Activated B cell treated with CpG ODN at 0.5 μM for 24 hours (primary cell): ENCODE measurements at regions not wholly inside any gene's neighbourhood (a gene's known extent, or its start where the extent isn't known, plus 50 kb on each side); places are given as distances from the start of the nearest gene placed in this dataset.

Source experiments
- ATAC-seq: fragments of 200-7000 bp; cut with Tn5 transposase; one replicate; pipeline ENCODE4 v1.10.0; 2021; ENCODE audit warnings: low read depth, mild to moderate bottlenecking, moderate library complexity
- CTCF ChIA-PET: fragments of 350-600 bp; sonication (Branson Sonifier 250); formaldehyde crosslinking; loops from one replicate; lab custom pipeline; 2021; ENCODE audit warnings: antibody characterized with exemption; lab: Charles Lee
- POLR2A ChIA-PET: fragments of 350-600 bp; sonication (Branson Sonifier 250); formaldehyde crosslinking; loops from one replicate; lab custom pipeline; 2021; ENCODE audit warnings: antibody characterized with exemption; lab: Charles Lee
- DNase-seq: peaks from one replicate; pipeline ENCODE4 v3.0.0; 2022
- H3K27ac Mint-ChIP-seq: one replicate; pipeline ENCODE4 v1.8.0; 2020; ENCODE audit warnings: mixed read lengths
- H3K27me3 Mint-ChIP-seq: one replicate; pipeline ENCODE4 v1.8.0; 2021; ENCODE audit warnings: mixed read lengths
- H3K36me3 Mint-ChIP-seq: one replicate; pipeline ENCODE4 v1.8.0; 2021; ENCODE audit warnings: low read depth, mixed read lengths
- H3K4me1 Mint-ChIP-seq: one replicate; pipeline ENCODE4 v1.8.0; 2021; ENCODE audit warnings: mixed read lengths
- H3K4me3 Mint-ChIP-seq: one replicate; pipeline ENCODE4 v1.8.0; 2020; ENCODE audit warnings: mild to moderate bottlenecking, mixed read lengths
- H3K9me3 Mint-ChIP-seq: one replicate; pipeline ENCODE4 v1.8.0; 2020; ENCODE audit warnings: mixed read lengths
- intact Hi-C: fragments of 100-400 bp; cut with micrococcal nuclease; formaldehyde crosslinking; loops from one replicate; pipeline ENCODE4 v1.15.1; 2024
- TF ChIP-seq, protein P1 (sequence below): fragments of 200-600 bp; IDR thresholded peaks from one replicate; pipeline ENCODE4 v1.8.0; 2022; ENCODE audit warnings: antibody characterized with exemption, mild to moderate bottlenecking

DNA sequence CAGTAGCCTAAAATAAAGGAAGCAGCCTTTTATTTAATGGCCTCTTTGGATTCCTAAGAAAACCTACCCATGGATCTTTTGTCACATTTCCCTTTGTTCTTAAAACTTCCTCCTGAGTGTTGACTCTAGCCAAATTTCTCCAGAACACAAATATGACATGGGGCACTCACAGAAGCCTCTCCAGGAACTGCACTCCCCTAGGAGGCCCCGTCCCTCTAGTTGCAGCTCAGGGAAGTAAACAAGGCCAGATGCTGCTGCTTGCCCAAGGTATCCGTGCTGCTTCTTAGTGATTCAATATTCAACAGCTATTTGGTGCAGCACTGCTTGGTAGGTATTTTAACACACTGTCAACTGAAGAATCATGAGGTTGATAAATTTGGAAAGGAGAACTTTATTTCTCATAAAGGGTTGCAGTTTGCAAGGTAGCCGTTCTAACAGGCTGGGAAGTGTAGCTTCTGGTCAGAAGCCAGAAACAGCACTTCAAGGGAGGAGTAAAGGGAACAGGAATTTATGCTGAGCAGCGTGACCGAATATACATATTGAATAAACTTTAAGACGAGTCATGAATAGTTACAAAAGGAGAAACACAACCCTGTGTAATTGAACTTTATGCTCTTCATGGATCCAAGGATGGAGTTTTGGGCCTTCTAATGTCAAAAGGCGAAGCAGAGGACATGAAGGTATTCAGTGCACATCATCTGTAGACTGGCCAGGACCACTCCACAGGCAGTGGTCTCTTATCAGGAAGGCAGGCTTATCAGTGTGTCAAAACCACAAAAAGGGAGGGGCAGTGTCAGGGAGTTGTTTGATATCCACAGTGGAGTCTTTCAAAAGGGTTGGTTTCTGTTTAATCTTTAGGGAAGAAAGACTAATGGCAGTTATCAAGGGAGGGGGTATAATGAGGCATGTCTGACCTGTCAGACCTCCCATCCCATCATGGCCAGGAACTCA is 63.3 kb downstream of the CD24 start:
- peaks cover 5% of the 10 kb centered on the region for H3K9me3 Mint-ChIP-seq
- ChIA-PET CTCF (no interaction called here), POLR2A (no interaction called here)
- intact Hi-C loops, result no loop called here
- no peak for DNase-seq
- H3K27me3 Mint-ChIP-seq, result no peaks in the 10 kb centered on the region
- ATAC-seq, result no peak
- TF ChIP-seq, protein P1, sequence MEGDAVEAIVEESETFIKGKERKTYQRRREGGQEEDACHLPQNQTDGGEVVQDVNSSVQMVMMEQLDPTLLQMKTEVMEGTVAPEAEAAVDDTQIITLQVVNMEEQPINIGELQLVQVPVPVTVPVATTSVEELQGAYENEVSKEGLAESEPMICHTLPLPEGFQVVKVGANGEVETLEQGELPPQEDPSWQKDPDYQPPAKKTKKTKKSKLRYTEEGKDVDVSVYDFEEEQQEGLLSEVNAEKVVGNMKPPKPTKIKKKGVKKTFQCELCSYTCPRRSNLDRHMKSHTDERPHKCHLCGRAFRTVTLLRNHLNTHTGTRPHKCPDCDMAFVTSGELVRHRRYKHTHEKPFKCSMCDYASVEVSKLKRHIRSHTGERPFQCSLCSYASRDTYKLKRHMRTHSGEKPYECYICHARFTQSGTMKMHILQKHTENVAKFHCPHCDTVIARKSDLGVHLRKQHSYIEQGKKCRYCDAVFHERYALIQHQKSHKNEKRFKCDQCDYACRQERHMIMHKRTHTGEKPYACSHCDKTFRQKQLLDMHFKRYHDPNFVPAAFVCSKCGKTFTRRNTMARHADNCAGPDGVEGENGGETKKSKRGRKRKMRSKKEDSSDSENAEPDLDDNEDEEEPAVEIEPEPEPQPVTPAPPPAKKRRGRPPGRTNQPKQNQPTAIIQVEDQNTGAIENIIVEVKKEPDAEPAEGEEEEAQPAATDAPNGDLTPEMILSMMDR, result no peak
- no peak overlapping the region for H3K27ac Mint-ChIP-seq
- no peaks in the 10 kb centered on the region for H3K4me1 Mint-ChIP-seq
- H3K4me3 Mint-ChIP-seq, result no peak overlapping the region
- no peaks in the 10 kb centered on the region for H3K36me3 Mint-ChIP-seq

DNA sequence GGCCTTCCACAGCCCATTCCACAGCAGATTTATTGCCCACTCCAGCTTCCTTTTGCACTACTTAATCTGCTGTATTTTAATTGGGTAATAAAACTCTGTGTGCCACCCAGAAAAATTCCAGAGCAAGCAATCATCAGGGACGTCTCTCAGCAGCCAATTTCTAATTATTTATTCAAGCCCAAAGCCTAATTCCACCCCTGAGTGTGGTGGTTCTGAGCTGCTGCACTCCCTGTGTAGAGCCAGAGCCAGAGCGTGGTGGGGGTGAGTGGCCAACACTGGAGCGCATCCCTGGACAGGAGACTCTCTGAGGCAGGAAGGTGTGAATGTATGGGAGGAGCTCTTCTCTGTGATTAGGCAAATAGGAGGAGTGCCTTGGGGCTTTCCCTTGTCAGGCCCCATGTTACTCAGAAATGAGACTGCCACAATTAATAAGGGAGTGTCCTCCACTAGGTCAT is 66.1 kb downstream of the CD24 start:
- H3K27me3 Mint-ChIP-seq, result no peaks in the 10 kb centered on the region
- DNase-seq (no peak), ATAC-seq (no peak)
- H3K27ac Mint-ChIP-seq, result no peak overlapping the region
- intact Hi-C loops, result no loop called here
- peaks cover 3% of the 10 kb centered on the region for H3K9me3 Mint-ChIP-seq
- no peak overlapping the region for H3K4me3 Mint-ChIP-seq
- ChIA-PET CTCF (no interaction called here), POLR2A (no interaction called here)
- TF ChIP-seq, protein P1, result no peak
- H3K4me1 Mint-ChIP-seq, result no peaks in the 10 kb centered on the region
- H3K36me3 Mint-ChIP-seq, result no peaks in the 10 kb centered on the region

DNA sequence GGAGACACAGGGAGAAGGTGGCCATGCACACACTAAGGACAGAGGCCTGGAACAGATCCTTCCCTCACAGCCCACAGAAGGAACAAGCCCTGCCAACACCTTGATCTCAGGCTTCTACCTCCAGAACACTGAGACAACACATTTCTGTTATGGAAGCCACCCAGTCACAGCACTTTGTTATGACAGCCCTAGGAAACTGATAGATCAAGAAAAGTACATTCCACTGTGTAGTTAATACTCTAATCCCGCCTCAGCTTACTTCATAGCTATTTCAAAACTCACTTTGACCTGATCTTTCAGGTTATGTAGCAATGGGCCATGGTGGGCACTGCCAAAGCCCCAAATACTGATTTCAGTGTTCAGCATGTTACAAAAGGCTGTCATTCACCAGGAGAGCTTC is 66.8 kb downstream of the CD24 start:
- DNase-seq (no peak), ATAC-seq (no peak)
- Mint-ChIP-seq H3K4me1 (no peaks in the 10 kb centered on the region), H3K9me3 (peaks cover 3% of the 10 kb centered on the region), H3K36me3 (no peaks in the 10 kb centered on the region), H3K4me3 (no peak overlapping the region), H3K27me3 (no peaks in the 10 kb centered on the region), H3K27ac (no peak overlapping the region)
- intact Hi-C loops, result no loop called here
- POLR2A ChIA-PET, result no interaction called here
- TF ChIP-seq, protein P1, result no peak
- CTCF ChIA-PET, result no interaction called here

DNA sequence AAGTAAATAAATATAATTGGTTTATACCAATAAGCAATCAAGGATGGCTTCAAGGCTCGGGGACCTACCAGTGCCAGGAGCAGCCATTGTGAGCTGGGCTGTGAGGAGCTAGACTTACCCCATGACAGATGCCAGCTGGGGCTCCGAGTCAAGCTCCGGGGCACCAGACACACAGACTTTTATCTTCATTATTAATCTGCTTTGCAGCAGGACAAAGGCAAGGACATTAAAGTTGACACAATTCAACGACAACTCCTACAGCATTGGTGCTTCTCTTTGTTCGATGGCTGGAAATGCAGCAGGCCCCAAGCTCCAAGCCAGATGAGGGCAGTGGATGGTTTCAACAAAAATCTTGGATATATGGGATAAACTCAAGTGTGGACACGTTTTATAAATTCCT is 68.3 kb downstream of the CD24 start:
- no peak for ATAC-seq
- Mint-ChIP-seq H3K36me3 (no peaks in the 10 kb centered on the region), H3K27me3 (no peaks in the 10 kb centered on the region), H3K4me1 (no peaks in the 10 kb centered on the region), H3K9me3 (peaks cover 4% of the 10 kb centered on the region), H3K4me3 (no peak overlapping the region), H3K27ac (no peak overlapping the region)
- TF ChIP-seq, protein P1, result no peak
- DNase-seq, result no peak
- POLR2A ChIA-PET, result no interaction called here
- CTCF ChIA-PET, result no interaction called here
- intact Hi-C loops, result no loop called here

DNA sequence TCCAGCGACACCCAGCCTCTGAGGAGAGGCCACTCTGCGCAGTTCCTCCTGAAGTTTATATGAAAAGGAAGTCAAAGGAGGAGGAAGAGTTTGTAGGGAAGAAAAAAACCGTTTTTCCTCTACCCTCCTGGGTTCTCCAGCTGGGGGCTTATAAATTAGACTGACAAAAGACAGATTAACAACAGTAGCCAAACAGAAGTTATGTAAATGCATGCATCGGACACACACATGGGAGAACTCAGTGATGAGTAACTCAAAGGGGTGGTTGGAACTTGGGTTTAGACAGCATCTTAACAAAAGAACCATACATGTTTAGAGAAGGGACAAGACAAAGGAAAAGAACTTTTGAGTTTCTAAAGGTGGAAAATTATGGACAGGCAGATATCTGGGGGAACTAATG is 71.2 kb downstream of the CD24 start:
- intact Hi-C loops, result no loop called here
- ChIA-PET CTCF (no interaction called here), POLR2A (no interaction called here)
- Mint-ChIP-seq H3K4me3 (no peak overlapping the region), H3K27ac (no peak overlapping the region), H3K9me3 (peaks cover 10% of the 10 kb centered on the region), H3K27me3 (no peaks in the 10 kb centered on the region), H3K4me1 (no peaks in the 10 kb centered on the region), H3K36me3 (peaks cover 4% of the 10 kb centered on the region)
- DNase-seq, result no peak
- TF ChIP-seq, protein P1, result no peak
- no peak for ATAC-seq
